Loucy (cell line): ENCODE measurements at regions not wholly inside any gene's neighbourhood (a gene's known extent, or its start where the extent isn't known, plus 50 kb on each side); places are given as distances from the start of the nearest gene placed in this dataset.

Experiments used
- H2AFZ ChIP-seq: fragments of 200-600 bp; sonication (generic); 2 replicates; pipeline ENCODE4 v1.6.0; 2016; ENCODE audit warnings: antibody characterized with exemption, mild to moderate bottlenecking, low read length, moderate library complexity
- H3F3A ChIP-seq: fragments of 200-600 bp; 2 replicates; pipeline ENCODE4 v1.6.0; 2016; ENCODE audit warnings: antibody characterized with exemption, low read depth, mild to moderate bottlenecking
- H3K27me3 ChIP-seq: fragments of 200-600 bp; sonication (generic); 2 replicates; pipeline ENCODE4 v1.6.1; 2014; ENCODE audit warnings: low read length, mild to moderate bottlenecking; ENCODE audit not compliant: insufficient read depth, poor library complexity, severe bottlenecking
- H3K36me3 ChIP-seq: fragments of 200-600 bp; sonication (generic); 2 replicates; pipeline ENCODE4 v1.6.1; 2016; ENCODE audit warnings: low read length; ENCODE audit not compliant: insufficient read depth
- H3K4me1 ChIP-seq: fragments of 200-600 bp; sonication (generic); 2 replicates; pipeline ENCODE4 v1.5.1; 2014; ENCODE audit warnings: low read length, mild to moderate bottlenecking; ENCODE audit not compliant: insufficient read depth, poor library complexity, severe bottlenecking
- H3K4me2 ChIP-seq: fragments of 200-600 bp; sonication (generic); 2 replicates; pipeline ENCODE4 v1.6.0; 2014; ENCODE audit warnings: antibody characterized with exemption, low read length, low read depth, mild to moderate bottlenecking; ENCODE audit not compliant: poor library complexity, severe bottlenecking
- H3K4me3 ChIP-seq: fragments of 200-600 bp; sonication (generic); 2 replicates; pipeline ENCODE4 v1.5.1; 2014; ENCODE audit warnings: low read length, mild to moderate bottlenecking, mixed read lengths; ENCODE audit not compliant: poor library complexity, severe bottlenecking
- H3K79me2 ChIP-seq: fragments of 200-600 bp; sonication (generic); 2 replicates; pipeline ENCODE4 v1.6.1; 2014; ENCODE audit warnings: low read length; ENCODE audit not compliant: insufficient read depth
- H3K9ac ChIP-seq: fragments of 200-600 bp; sonication (generic); 2 replicates; pipeline ENCODE4 v1.6.0; 2014; ENCODE audit warnings: mild to moderate bottlenecking, low read depth, low read length, moderate library complexity; ENCODE audit not compliant: poor library complexity, severe bottlenecking
- H3K9me2 ChIP-seq: fragments of 200-600 bp; sonication (generic); replicated peaks from 2 replicates; pipeline ENCODE4 v1.6.1; 2016; ENCODE audit warnings: low read depth, low read length, mixed read lengths
- H3K9me3 ChIP-seq: fragments of 200-600 bp; sonication (generic); 2 replicates; pipeline ENCODE4 v1.6.1; 2014; ENCODE audit warnings: mild to moderate bottlenecking, antibody characterized with exemption, low read length, low read depth; ENCODE audit not compliant: insufficient read depth
- H4K20me1 ChIP-seq: fragments of 200-600 bp; sonication (generic); 2 replicates; pipeline ENCODE4 v1.6.0; 2014; ENCODE audit warnings: antibody characterized with exemption, low read length, mild to moderate bottlenecking; ENCODE audit not compliant: insufficient read depth, poor library complexity, severe bottlenecking
- EZH2phosphoT487 ChIP-seq: fragments of 200-600 bp; IDR thresholded peaks from 2 replicates; pipeline ENCODE4 v1.6.1; 2018; ENCODE audit warnings: antibody characterized with exemption, mild to moderate bottlenecking, moderate library complexity, borderline replicate concordance
- TF ChIP-seq, protein P1 (sequence below): fragments of 200-600 bp; sonication (generic); conservative IDR thresholded peaks from 2 replicates; pipeline ENCODE4 v1.5.1; 2014; ENCODE audit warnings: mild to moderate bottlenecking, antibody characterized with exemption, low read length

DNA sequence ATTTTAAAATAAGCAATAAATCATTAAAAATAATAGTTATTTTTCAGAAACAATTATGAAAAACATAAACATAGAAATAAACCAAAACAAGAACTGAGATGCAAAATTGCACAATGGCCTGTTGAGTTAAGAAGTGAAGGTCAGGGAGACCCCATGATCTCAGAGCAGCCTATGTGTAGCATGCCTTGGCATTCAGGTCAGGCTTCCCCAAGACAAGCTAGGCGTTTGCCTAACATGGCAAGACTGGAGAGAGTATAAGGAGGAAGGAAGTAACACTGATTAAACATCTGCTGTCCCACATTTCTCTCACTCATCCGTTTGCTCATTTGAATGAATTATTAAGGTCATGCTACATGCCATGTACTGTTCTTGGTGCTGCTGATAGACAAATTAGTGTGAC lies 291.8 kb downstream of the TSHZ3 start:
- Histone ChIP-seq H3K27me3 (no peaks in the 10 kb centered on the region), H2AFZ (no peak overlapping the region), H3K36me3 (no peaks in the 10 kb centered on the region), H4K20me1 (no peaks in the 10 kb centered on the region), H3K4me1 (no peaks in the 10 kb centered on the region), H3K9me3 (peaks cover 3% of the 10 kb centered on the region; the same call in 1 of the 2 replicates), H3K9me2 (no peaks in the 10 kb centered on the region), H3K79me2 (no peaks in the 10 kb centered on the region), H3K4me3 (no peak overlapping the region), H3K9ac (no peak overlapping the region), H3F3A (no peaks in the 10 kb centered on the region), H3K4me2 (no peak overlapping the region)
- TF ChIP-seq, protein P1, sequence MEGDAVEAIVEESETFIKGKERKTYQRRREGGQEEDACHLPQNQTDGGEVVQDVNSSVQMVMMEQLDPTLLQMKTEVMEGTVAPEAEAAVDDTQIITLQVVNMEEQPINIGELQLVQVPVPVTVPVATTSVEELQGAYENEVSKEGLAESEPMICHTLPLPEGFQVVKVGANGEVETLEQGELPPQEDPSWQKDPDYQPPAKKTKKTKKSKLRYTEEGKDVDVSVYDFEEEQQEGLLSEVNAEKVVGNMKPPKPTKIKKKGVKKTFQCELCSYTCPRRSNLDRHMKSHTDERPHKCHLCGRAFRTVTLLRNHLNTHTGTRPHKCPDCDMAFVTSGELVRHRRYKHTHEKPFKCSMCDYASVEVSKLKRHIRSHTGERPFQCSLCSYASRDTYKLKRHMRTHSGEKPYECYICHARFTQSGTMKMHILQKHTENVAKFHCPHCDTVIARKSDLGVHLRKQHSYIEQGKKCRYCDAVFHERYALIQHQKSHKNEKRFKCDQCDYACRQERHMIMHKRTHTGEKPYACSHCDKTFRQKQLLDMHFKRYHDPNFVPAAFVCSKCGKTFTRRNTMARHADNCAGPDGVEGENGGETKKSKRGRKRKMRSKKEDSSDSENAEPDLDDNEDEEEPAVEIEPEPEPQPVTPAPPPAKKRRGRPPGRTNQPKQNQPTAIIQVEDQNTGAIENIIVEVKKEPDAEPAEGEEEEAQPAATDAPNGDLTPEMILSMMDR: no peak
- no peak for TF ChIP-seq EZH2phosphoT487

DNA sequence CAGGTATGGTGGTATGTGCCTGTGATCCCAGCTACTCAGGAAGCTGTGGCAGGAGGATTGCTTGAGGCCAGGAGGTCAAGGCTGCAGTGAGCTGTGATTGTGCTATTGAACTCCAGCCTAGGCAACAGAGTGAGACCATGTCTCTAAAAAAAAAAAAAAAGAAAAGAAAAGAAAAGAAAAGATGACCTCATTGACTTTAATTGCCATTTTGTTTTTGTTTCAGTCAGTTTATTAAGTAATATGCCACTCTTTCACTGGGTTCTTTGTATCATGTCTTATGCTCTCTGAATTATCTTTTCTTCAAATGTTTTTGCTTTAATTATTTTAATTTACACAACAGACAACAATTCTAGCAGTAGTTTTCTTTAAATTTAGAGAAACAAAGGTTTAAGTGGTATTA lies 293.8 kb downstream of the TSHZ3 start:
- H3K27me3 ChIP-seq: no peaks in the 10 kb centered on the region
- H3K9ac ChIP-seq: no peak overlapping the region
- H4K20me1 ChIP-seq: no peaks in the 10 kb centered on the region
- TF ChIP-seq, protein P1: no peak
- TF ChIP-seq EZH2phosphoT487: no peak
- H3F3A ChIP-seq: no peaks in the 10 kb centered on the region
- peaks cover 2% of the 10 kb centered on the region; the same call in 1 of the 2 replicates for H3K9me3 ChIP-seq
- H3K36me3 ChIP-seq: no peaks in the 10 kb centered on the region
- H3K4me1 ChIP-seq: no peaks in the 10 kb centered on the region
- no peak overlapping the region for H3K4me2 ChIP-seq
- no peaks in the 10 kb centered on the region for H3K79me2 ChIP-seq
- no peaks in the 10 kb centered on the region for H3K9me2 ChIP-seq
- H2AFZ ChIP-seq: no peak overlapping the region
- no peak overlapping the region for H3K4me3 ChIP-seq

GRCh38 chr19:31054430-31054829 lies 294.8 kb downstream of the TSHZ3 start:
- Histone ChIP-seq H3K4me2 (no peak overlapping the region), H3F3A (no peaks in the 10 kb centered on the region), H3K4me1 (no peaks in the 10 kb centered on the region), H2AFZ (no peak overlapping the region), H3K9me2 (no peaks in the 10 kb centered on the region), H3K27me3 (no peaks in the 10 kb centered on the region), H3K79me2 (no peaks in the 10 kb centered on the region), H3K9me3 (no peaks in the 10 kb centered on the region), H4K20me1 (no peaks in the 10 kb centered on the region), H3K4me3 (no peak overlapping the region), H3K9ac (no peak overlapping the region), H3K36me3 (no peaks in the 10 kb centered on the region)
- TF ChIP-seq EZH2phosphoT487: no peak
- TF ChIP-seq, protein P1: peak; percentile 46
